IMR-90 (cell line): ENCODE measurements at regions not wholly inside any gene's neighbourhood (a gene's known extent, or its start where the extent isn't known, plus 50 kb on each side); places are given as distances from the start of the nearest gene placed in this dataset.

Source experiments
- CHD1 ChIP-seq: IDR thresholded peaks from 2 replicates; pipeline ENCODE4 v1.6.1; 2012; ENCODE audit warnings: low read depth, low read length, improper control_type of control experiment
- POLR2A ChIP-seq: IDR thresholded peaks from 2 replicates; pipeline ENCODE4 v1.6.1; 2012; ENCODE audit warnings: mild to moderate bottlenecking, low read depth, low read length
- RAD21 ChIP-seq: IDR thresholded peaks from 2 replicates; pipeline ENCODE4 v1.6.1; 2012; ENCODE audit warnings: low read length, improper control_type of control experiment
- RFX5 ChIP-seq: IDR thresholded peaks from 2 replicates; pipeline ENCODE4 v1.8.0; 2012; ENCODE audit warnings: low read depth, mild to moderate bottlenecking, low read length, moderate library complexity
- SMC3 ChIP-seq: fragments of 150-350 bp; IDR thresholded peaks from 2 replicates; pipeline ENCODE4 v1.6.1; 2016; ENCODE audit warnings: low read depth, mild to moderate bottlenecking, antibody characterized with exemption, low read length, moderate library complexity
- TF ChIP-seq, protein P1 (sequence below): conservative IDR thresholded peaks from 2 replicates; pipeline ENCODE4 v1.5.1; 2012; ENCODE audit warnings: mild to moderate bottlenecking, low read depth, low read length, improper control_type of control experiment
- TF ChIP-seq, protein P2 (sequence below): fragments of 150-350 bp; IDR thresholded peaks from 2 replicates; pipeline ENCODE4 v1.6.1; 2016; ENCODE audit warnings: low read depth, mild to moderate bottlenecking, low read length, moderate library complexity, borderline replicate concordance

GRCh38 chr20:9969626-9970025 is 65.2 kb upstream of the ANKEF1 start:
- TF ChIP-seq, protein P1, sequence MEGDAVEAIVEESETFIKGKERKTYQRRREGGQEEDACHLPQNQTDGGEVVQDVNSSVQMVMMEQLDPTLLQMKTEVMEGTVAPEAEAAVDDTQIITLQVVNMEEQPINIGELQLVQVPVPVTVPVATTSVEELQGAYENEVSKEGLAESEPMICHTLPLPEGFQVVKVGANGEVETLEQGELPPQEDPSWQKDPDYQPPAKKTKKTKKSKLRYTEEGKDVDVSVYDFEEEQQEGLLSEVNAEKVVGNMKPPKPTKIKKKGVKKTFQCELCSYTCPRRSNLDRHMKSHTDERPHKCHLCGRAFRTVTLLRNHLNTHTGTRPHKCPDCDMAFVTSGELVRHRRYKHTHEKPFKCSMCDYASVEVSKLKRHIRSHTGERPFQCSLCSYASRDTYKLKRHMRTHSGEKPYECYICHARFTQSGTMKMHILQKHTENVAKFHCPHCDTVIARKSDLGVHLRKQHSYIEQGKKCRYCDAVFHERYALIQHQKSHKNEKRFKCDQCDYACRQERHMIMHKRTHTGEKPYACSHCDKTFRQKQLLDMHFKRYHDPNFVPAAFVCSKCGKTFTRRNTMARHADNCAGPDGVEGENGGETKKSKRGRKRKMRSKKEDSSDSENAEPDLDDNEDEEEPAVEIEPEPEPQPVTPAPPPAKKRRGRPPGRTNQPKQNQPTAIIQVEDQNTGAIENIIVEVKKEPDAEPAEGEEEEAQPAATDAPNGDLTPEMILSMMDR = no peak
- no peak for TF ChIP-seq POLR2A
- no peak for TF ChIP-seq CHD1
- no peak for TF ChIP-seq SMC3
- TF ChIP-seq, protein P2, sequence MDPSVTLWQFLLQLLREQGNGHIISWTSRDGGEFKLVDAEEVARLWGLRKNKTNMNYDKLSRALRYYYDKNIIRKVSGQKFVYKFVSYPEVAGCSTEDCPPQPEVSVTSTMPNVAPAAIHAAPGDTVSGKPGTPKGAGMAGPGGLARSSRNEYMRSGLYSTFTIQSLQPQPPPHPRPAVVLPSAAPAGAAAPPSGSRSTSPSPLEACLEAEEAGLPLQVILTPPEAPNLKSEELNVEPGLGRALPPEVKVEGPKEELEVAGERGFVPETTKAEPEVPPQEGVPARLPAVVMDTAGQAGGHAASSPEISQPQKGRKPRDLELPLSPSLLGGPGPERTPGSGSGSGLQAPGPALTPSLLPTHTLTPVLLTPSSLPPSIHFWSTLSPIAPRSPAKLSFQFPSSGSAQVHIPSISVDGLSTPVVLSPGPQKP = no peak
- no peak for TF ChIP-seq RFX5
- TF ChIP-seq RAD21 = no peak
